HPDE6-E6E7 (cell line): ENCODE measurements at regions not wholly inside any gene's neighbourhood (a gene's known extent, or its start where the extent isn't known, plus 50 kb on each side); places are given as distances from the start of the nearest gene placed in this dataset.
"Not testable (repeated sequence)": the region's sequence is repeated elsewhere in the genome, so short reads cannot be mapped to it uniquely, and the experiment has no call there.

Experiments used
- DNase-seq: peaks from one replicate; pipeline ENCODE4 v3.0.0; 2011; ENCODE audit warnings: missing footprints; ENCODE audit errors: extremely low spot score

DNA sequence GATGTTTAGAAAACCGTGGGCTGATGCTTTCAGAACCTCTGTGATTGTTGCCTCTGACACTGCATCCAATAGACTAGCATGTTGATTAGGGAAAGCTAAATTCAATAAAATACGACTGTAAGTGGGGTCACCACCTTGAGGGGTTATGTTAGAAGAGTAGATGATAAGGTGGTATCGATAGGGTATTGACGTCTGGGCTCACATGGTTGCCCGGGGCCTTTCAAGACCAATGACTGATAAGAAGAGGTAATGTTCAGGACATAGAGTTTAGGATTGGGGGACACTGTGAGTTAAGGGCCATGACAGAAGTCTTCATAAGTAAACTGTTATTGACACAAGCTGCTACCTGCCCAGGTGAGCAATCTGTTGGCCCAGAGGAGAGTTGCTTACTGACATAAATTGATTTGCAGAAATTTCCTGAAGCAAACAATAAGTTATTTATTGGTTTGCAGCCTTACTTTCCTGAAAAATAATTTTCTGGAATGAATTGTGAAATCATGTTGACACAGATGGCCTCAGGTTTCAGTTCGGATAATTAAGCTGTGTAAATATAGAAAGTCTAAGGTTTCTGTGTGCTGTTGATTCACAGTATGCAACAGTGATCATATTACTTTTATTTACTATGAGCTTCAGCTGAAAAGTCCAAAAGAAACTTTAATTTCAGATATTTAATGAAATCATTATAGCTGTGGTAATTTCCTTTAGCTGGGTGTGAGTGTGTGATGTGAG lies 289.9 kb upstream of the PRSS16 start:
- DNase-seq, result not testable (repeated sequence)

DNA sequence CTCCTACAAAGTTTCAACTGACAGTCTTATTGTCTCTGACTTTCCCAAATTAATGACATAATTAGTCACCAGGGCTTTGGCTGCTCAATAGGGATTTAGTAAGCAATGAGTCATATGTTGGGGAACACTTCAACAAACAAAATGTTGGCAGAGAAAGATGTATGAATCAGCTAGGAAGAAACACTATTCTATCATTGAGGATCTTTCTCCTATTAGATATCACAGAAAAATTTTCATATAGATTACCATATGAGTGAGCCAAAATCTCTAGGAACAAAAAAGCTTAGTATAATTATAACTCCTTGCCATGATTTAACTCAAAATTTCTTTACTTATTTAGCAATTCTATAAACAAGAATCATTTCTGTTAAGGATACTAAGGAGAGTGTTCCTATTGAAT lies 286.3 kb upstream of the PRSS16 start:
- DNase-seq, result not testable (repeated sequence)

DNA sequence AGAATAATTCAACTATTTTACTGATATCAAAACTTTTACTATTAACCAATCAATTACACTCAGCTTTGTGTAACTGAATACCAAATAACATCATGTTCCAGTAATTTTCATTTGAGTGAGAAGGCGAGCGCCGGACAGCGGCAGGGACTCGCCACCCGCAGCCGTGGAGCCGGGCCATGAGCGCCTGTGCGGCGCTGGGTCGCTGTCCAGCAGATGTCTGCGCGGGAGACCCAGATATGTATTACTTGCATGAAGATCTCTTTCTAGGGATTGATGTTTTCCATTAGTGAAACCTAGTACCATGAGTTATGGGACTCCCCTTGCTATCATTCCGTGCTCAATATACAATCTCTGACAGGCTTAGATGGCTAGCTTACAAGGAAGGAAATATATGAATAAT lies 245.1 kb upstream of the PRSS16 start:
- no peak for DNase-seq

- no peak for DNase-seq
Measured at GRCh38 chr6:27007020-27007419, 240.5 kb upstream of the PRSS16 start.

DNA sequence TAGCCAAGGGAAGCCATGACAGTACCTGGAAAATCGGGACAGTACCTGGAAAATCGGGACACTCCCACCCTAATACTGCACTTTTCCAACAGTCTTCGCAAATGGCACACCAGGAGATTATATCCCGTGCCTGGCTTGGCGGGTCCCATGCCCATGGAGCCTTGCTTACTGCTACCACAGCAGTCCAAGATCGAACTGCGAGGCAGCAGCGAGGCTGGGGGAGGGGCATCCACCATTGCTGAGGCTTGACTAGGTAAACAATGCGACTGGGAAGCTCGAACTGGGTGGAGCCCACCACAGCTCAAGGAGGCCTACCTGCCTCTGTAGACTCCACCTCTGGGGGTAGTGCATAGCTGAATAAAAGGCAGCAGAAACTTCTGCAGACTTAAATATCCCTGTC lies 238.9 kb upstream of the PRSS16 start:
- DNase-seq, result not testable (repeated sequence)

DNA sequence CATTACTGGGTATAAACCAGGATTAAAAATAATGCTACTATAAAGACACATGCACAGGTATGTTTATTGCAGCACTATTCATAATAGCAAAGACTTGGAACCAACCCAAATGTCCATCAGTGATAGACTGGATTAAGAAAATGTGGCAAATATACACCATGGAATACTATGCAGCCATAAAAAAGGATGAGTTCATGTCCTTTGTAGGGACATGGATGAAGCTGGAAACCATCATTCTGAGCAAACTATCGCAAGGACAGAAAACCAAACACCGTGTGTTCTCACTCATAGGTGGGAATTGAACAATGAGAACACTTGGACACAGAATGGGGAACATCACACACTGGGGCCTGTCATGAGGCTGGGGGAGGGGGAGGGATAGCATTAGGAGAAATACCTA lies 233.4 kb upstream of the PRSS16 start:
- not testable (repeated sequence) for DNase-seq

- DNase-seq, result no peak
Measured at GRCh38 chr6:27016689-27017088, 230.8 kb upstream of the PRSS16 start.

DNA sequence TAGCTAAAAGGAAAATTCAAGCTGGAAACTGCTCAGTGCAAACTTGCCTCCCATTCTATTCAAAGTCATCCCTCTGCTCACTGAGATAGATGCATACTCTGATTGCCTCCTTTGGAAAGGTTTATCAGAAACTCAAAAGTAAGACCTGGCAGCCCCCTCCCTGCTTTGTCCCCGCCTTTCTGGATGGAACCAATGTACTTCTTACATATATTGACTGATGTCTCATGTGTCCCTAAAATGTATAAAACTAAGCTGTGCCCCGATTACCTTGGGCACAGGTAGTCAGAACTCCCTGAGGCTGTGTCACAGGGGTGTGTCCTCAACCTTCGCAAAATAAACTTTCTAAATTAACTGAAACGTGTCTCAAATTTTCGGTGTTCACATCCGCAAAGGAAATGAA lies 229.1 kb upstream of the PRSS16 start:
- not testable (repeated sequence) for DNase-seq

DNA sequence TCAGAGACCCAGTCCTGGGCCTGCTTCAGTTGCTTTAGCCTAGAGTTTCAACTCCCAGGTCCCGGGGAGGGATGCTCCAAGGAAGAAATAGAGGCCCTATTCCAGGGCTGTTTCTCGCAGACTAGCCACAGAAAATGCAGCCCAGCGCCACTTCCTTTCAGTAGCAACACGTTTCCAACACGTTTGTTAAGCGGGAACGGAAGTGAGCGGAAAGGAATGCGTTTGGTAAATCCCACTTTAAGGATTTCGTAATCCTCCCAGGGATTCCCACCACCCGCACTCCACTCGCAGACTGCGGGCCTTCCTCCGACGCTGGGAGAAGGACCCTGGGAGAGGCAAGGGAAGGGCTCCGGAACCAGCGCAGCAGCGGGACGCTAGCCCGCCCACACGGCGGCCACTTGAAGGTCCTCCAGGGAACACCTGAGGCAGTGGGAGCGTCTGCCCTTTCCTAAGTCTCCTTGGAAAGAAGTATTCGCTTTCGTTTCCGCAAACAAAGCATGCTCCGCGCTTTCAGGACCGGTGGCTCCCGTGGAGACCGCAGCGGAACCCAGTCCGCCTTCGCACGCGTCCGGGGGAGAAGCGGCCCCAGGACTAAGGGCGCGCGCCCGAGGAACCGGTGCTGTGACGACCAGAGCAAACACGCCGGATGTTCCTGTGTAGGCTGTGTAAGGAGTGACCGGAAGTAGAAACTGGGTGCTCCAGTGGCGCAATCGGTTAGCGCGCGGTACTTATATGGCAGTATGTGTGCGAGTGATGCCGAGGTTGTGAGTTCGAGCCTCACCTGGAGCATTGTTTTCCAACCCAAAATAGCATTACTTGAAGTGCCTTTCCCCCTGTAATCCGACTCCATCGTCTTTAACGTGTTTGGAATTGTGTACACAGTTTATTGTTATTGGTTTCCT lies 227.6 kb upstream of the PRSS16 start:
- peak; percentile 74 for DNase-seq

DNA sequence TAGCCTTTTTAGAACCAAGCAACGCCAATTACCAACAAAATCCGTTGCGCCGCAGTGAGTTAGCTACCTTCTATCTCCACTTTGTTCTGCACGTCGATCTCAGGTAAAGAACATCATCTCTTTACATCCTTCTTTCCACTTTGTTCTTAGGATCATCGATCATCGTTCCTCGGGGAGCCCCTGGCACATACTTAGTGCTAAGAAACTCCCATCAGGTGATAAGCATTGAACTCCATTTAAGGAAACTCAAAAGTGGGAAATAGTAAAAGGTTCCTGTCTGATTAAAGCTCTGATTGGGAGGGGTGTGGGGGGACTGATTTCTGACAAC lies 227.0 kb upstream of the PRSS16 start:
- DNase-seq, result no peak

GRCh38 chr6:27023664-27024063 lies 223.8 kb upstream of the PRSS16 start:
- DNase-seq, result no peak

GRCh38 chr6:27025351-27025750 lies 222.2 kb upstream of the PRSS16 start:
- DNase-seq, result no peak

DNA sequence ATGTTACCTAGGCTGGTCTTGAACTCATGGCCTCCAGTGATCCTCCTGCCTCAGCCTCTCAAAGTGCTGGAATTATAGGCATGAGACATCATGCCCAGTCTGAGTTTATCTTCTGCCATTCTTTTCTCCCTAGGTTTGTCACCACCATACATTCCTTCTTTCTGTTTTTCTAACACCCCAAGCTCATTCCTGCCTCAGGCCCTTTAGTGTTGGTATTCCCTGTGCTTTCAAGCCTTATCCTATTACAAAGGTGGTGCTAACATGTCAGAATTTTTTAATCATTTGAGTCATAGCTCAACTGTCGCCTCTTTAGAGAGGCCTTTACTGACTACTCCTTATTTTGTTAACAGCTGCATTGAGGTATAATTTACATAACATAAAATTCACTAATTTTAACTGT lies 221.1 kb upstream of the PRSS16 start:
- DNase-seq, result no peak

- DNase-seq, result peak; percentile 54
Measured at GRCh38 chr6:27031302-27031701, 216.2 kb upstream of the PRSS16 start.

- DNase-seq, result no peak
Measured at GRCh38 chr6:27038498-27038897, 209.0 kb upstream of the PRSS16 start.

- DNase-seq, result no peak
Measured at GRCh38 chr6:27040244-27041042, 207.1 kb upstream of the PRSS16 start.

DNA sequence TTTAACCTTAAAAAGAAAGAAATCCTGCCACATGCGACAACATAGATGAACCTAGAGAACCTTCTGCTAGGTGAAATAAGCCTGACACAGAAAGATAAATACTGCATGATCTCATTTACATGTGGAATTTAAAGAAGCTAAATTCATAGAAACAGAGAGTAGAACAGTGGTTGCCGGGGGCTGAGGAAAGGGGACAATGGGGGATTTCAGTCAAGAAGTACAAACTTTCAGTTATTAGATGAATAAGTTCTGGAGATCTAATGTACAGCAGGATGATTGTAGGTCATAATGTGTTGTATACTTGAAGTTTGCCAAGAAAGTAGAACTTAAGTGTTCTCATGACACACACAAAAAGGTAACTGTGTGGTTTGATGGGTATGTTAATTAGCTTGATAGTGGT lies 204.3 kb upstream of the PRSS16 start:
- DNase-seq, result no peak

GRCh38 chr6:27045131-27045530 lies 202.4 kb upstream of the PRSS16 start:
- DNase-seq, result not testable (repeated sequence)

DNA sequence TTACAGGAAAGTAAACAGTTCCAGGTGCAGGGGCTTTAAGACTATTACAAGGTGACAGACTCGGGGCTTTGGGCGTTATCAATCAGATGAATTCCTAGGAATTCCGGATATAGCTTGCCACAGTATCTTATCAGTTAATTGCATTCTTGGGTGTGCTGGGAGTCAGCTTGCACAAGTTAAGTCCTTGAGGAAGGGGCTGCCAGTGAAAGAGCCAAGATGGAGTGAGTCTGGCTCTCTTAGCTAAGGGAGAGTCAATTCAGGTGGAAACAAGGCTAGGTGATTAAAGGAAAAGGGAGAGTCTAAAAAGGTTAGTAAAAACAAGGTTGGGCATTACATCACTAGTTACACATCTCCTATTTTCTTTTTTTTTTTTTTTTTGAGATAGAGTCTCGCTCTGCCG lies 199.8 kb upstream of the PRSS16 start:
- not testable (repeated sequence) for DNase-seq

GRCh38 chr6:27049863-27050781 lies 197.4 kb upstream of the PRSS16 start:
- DNase-seq, result peak; percentile 54

DNA sequence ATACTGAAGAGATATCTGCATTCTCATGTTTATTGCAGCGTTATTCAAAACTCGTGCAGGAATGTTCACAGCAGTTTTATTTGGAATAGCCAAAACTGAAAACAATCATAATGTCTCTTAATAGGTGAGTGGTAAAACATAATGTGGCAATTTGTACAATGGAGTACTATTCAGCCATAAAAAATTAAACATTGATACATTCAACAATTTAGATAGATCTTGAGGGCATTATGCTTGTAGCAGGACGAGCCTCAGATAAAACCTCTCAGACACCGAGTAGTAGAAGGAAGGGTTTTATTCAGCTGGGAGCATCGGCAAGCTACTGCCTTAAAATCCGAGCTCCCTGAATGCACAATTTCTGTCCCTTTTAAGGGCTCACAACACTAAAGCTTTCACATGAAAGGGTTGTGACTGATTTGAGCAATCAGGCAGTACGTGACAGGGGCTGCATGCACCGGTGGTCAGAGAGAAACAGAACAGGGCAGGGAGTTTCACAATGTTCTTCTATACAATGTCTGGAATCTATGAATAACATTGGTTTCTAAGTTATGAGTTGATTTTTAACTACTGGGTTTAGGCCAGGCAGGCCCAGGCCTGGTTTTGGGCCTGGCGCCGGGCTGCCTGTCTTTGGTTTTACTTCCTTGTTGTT lies 195.3 kb upstream of the PRSS16 start:
- not testable (repeated sequence) for DNase-seq
